Vagina (tissue), 2 donors: ENCODE measurements at regions not wholly inside any gene's neighbourhood (a gene's known extent, or its start where the extent isn't known, plus 50 kb on each side); places are given as distances from the start of the nearest gene placed in this dataset.

Experiments used
- POLR2A ChIP-seq, 2 donors: fragments of 450-650 bp; IDR thresholded peaks; one replicate each; pipeline ENCODE4 v1.6.1; 2017; ENCODE audit warnings: antibody characterized with exemption in 2 of 2, mild to moderate bottlenecking in 2 of 2, moderate library complexity in 2 of 2
- TF ChIP-seq, protein P1 (sequence below), 3 experiments: fragments of 450-650 bp in 2 of 3; fragments of 200-600 bp in 1 of 3; sonication (generic) in 1 of 3; IDR thresholded peaks; one replicate each; pipeline ENCODE4 v1.5.1; 2017 to 2019; ENCODE audit warnings: antibody characterized with exemption in 3 of 3, mild to moderate bottlenecking in 2 of 3, moderate library complexity in 2 of 3

DNA sequence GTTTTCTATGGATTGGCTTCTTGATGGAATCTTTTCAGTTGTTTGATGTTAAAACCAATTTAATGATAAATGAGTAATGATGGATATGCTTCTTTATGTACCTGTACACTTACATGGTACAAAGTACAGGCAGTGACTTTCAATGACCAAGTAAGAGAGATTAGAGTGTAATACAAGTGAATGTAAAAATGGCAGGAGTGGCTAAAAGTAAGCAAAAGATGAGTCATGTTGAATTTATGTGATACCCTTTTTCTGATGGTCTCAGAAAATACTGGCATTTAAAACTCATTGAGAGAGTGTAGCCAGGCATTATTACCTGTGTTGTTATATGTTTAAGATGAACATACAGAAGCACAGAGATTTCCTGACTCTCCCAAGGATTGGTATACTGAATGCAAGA is 97.1 kb downstream of the GPR85 start:
- TF ChIP-seq, protein P1, sequence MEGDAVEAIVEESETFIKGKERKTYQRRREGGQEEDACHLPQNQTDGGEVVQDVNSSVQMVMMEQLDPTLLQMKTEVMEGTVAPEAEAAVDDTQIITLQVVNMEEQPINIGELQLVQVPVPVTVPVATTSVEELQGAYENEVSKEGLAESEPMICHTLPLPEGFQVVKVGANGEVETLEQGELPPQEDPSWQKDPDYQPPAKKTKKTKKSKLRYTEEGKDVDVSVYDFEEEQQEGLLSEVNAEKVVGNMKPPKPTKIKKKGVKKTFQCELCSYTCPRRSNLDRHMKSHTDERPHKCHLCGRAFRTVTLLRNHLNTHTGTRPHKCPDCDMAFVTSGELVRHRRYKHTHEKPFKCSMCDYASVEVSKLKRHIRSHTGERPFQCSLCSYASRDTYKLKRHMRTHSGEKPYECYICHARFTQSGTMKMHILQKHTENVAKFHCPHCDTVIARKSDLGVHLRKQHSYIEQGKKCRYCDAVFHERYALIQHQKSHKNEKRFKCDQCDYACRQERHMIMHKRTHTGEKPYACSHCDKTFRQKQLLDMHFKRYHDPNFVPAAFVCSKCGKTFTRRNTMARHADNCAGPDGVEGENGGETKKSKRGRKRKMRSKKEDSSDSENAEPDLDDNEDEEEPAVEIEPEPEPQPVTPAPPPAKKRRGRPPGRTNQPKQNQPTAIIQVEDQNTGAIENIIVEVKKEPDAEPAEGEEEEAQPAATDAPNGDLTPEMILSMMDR (IDR thresholded peaks at IDR 0.05), result no peak
- no peak for TF ChIP-seq POLR2A (IDR thresholded peaks at IDR 0.05)
